DND-41 (cell line): ENCODE measurements at regions not wholly inside any gene's neighbourhood (a gene's known extent, or its start where the extent isn't known, plus 50 kb on each side); places are given as distances from the start of the nearest gene placed in this dataset.

Experiments
- ATAC-seq: fragments of 200-7000 bp; cut with Tn5 transposase; 3 replicates; pipeline ENCODE4 v1.9.1; 2021; ENCODE audit warnings: low read depth; ENCODE audit not compliant: insufficient read depth
- DNase-seq: peaks from one replicate; pipeline ENCODE4 v3.0.0-alpha.2; 2020
- H2AFZ ChIP-seq: 2 replicates; pipeline ENCODE4 v1.6.0; 2012; ENCODE audit warnings: low read depth, low read length
- H3K27ac ChIP-seq: 2 replicates; pipeline ENCODE4 v1.5.1; 2012; ENCODE audit warnings: low read length, inconsistent platforms
- H3K27me3 ChIP-seq: fragments of 200-600 bp; sonication (generic); 2 replicates; pipeline ENCODE4 v1.6.0; 2012; ENCODE audit warnings: low read length, mild to moderate bottlenecking, inconsistent platforms; ENCODE audit not compliant: insufficient read depth, poor library complexity
- H3K36me3 ChIP-seq: 2 replicates; pipeline ENCODE4 v1.5.1; 2012; ENCODE audit warnings: low read length, inconsistent platforms; ENCODE audit not compliant: insufficient read depth
- H3K4me1 ChIP-seq: 2 replicates; pipeline ENCODE4 v1.5.1; 2012; ENCODE audit warnings: mild to moderate bottlenecking, low read length; ENCODE audit not compliant: insufficient read depth
- H3K4me2 ChIP-seq: 2 replicates; pipeline ENCODE4 v1.6.0; 2012; ENCODE audit warnings: mild to moderate bottlenecking, moderate library complexity, low read length, inconsistent platforms; ENCODE audit not compliant: insufficient read depth
- H3K4me3 ChIP-seq, 2 experiments: fragments of 200-600 bp in 1 of 2; shearing (Covaris generic) in 1 of 2; 2 replicates each; pipeline ENCODE4 v1.5.1; 2012 to 2016; ENCODE audit warnings: inconsistent platforms in 2 of 2, low read length in 2 of 2, mild to moderate bottlenecking in 2 of 2, low read depth in 1 of 2, moderate library complexity in 1 of 2
- H3K79me2 ChIP-seq: 2 replicates; pipeline ENCODE4 v1.6.0; 2012; ENCODE audit warnings: low read length, inconsistent platforms; ENCODE audit not compliant: insufficient read depth
- H3K9ac ChIP-seq: 2 replicates; pipeline ENCODE4 v1.6.0; 2012; ENCODE audit warnings: low read depth, mild to moderate bottlenecking, inconsistent platforms, low read length, moderate library complexity
- H3K9me3 ChIP-seq: 2 replicates; pipeline ENCODE4 v1.5.1; 2012; ENCODE audit warnings: low read length, moderate library complexity, mild to moderate bottlenecking, inconsistent platforms; ENCODE audit not compliant: insufficient read depth, severe bottlenecking
- H4K20me1 ChIP-seq: 2 replicates; pipeline ENCODE4 v1.6.0; 2012; ENCODE audit warnings: low read length; ENCODE audit not compliant: insufficient read depth
- CTCF ChIP-seq: IDR thresholded peaks from 2 replicates; pipeline ENCODE4 v1.5.1; 2012; ENCODE audit warnings: borderline replicate concordance, low read length, moderate library complexity, mild to moderate bottlenecking; ENCODE audit not compliant: poor library complexity, severe bottlenecking; ENCODE audit errors: extremely low read depth
- EZH2 ChIP-seq: IDR thresholded peaks from 3 replicates; pipeline ENCODE4 v1.6.1; 2012; ENCODE audit warnings: borderline replicate concordance, low read depth, mild to moderate bottlenecking, moderate library complexity, low read length, inconsistent platforms; ENCODE audit not compliant: severe bottlenecking

- ATAC-seq: no peak
- no peak for TF ChIP-seq EZH2
- TF ChIP-seq CTCF: no peak
- Histone ChIP-seq H3K9ac (no peak overlapping the region), H4K20me1 (no peaks in the 10 kb centered on the region), H3K4me3 (no peak overlapping the region), H2AFZ (no peak overlapping the region), H3K36me3 (no peaks in the 10 kb centered on the region), H3K9me3 (no peaks in the 10 kb centered on the region), H3K27me3 (peaks cover 3% of the 10 kb centered on the region), H3K27ac (no peak overlapping the region), H3K79me2 (no peaks in the 10 kb centered on the region), H3K4me1 (no peaks in the 10 kb centered on the region), H3K4me2 (no peak overlapping the region)
- DNase-seq: no peak
These were observed 548.7 kb upstream of the CADM1 start for GRCh38 chr11:116052603-116053547.

- no peaks in the 10 kb centered on the region for H3K4me1 ChIP-seq
- TF ChIP-seq CTCF (no peak), EZH2 (no peak)
- no peaks in the 10 kb centered on the region for H3K79me2 ChIP-seq
- peaks cover 3% of the 10 kb centered on the region for H3K27me3 ChIP-seq
- H3K9me3 ChIP-seq: no peaks in the 10 kb centered on the region
- no peaks in the 10 kb centered on the region for H4K20me1 ChIP-seq
- ATAC-seq (no peak), DNase-seq (no peak)
- H3K27ac ChIP-seq: no peak overlapping the region
- H2AFZ ChIP-seq: no peak overlapping the region
- no peak overlapping the region for H3K4me2 ChIP-seq
- H3K36me3 ChIP-seq: no peaks in the 10 kb centered on the region
- no peak overlapping the region for H3K4me3 ChIP-seq
- H3K9ac ChIP-seq: no peak overlapping the region
These were observed 547.3 kb upstream of the CADM1 start for GRCh38 chr11:116051494-116051893.

GRCh38 chr11:116049383-116049782 is 545.2 kb upstream of the CADM1 start:
- no peak overlapping the region for H3K4me3 ChIP-seq
- no peaks in the 10 kb centered on the region for H3K27me3 ChIP-seq
- H3K4me2 ChIP-seq: no peak overlapping the region
- H3K36me3 ChIP-seq: no peaks in the 10 kb centered on the region
- H4K20me1 ChIP-seq: no peaks in the 10 kb centered on the region
- H3K4me1 ChIP-seq: no peaks in the 10 kb centered on the region
- no peak overlapping the region for H2AFZ ChIP-seq
- no peak for TF ChIP-seq EZH2
- TF ChIP-seq CTCF: no peak
- no peak overlapping the region for H3K9ac ChIP-seq
- no peaks in the 10 kb centered on the region for H3K9me3 ChIP-seq
- H3K27ac ChIP-seq: no peak overlapping the region
- no peaks in the 10 kb centered on the region for H3K79me2 ChIP-seq
- ATAC-seq: no peak
- DNase-seq: no peak
